SU-DHL-6 (cell line): ENCODE measurements at regions not wholly inside any gene's neighbourhood (a gene's known extent, or its start where the extent isn't known, plus 50 kb on each side); places are given as distances from the start of the nearest gene placed in this dataset.

ENCODE experiments used
- EZH2phosphoT487 ChIP-seq: fragments of 200-600 bp; sonication (generic), shearing (Covaris generic); conservative IDR thresholded peaks from 2 replicates; pipeline ENCODE4 v1.6.1; 2018; ENCODE audit warnings: mild to moderate bottlenecking, antibody characterized with exemption, low read length, moderate library complexity, mixed read lengths
- TF ChIP-seq, protein P1 (sequence below): fragments of 200-600 bp; sonication (generic); IDR thresholded peaks from one replicate; pipeline ENCODE4 v1.5.1; 2017; ENCODE audit warnings: antibody characterized with exemption, mild to moderate bottlenecking, low read length, moderate library complexity; ENCODE audit not compliant: insufficient read depth, poor library complexity, severe bottlenecking

- TF ChIP-seq, protein P1, sequence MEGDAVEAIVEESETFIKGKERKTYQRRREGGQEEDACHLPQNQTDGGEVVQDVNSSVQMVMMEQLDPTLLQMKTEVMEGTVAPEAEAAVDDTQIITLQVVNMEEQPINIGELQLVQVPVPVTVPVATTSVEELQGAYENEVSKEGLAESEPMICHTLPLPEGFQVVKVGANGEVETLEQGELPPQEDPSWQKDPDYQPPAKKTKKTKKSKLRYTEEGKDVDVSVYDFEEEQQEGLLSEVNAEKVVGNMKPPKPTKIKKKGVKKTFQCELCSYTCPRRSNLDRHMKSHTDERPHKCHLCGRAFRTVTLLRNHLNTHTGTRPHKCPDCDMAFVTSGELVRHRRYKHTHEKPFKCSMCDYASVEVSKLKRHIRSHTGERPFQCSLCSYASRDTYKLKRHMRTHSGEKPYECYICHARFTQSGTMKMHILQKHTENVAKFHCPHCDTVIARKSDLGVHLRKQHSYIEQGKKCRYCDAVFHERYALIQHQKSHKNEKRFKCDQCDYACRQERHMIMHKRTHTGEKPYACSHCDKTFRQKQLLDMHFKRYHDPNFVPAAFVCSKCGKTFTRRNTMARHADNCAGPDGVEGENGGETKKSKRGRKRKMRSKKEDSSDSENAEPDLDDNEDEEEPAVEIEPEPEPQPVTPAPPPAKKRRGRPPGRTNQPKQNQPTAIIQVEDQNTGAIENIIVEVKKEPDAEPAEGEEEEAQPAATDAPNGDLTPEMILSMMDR = no peak
- TF ChIP-seq EZH2phosphoT487 = no peak
Observed at GRCh38 chr11:80532633-80533232, 1091.9 kb upstream of the TENM4 start.
